Tibial nerve (tissue), 4 donors: ENCODE measurements at regions not wholly inside any gene's neighbourhood (a gene's known extent, or its start where the extent isn't known, plus 50 kb on each side); places are given as distances from the start of the nearest gene placed in this dataset.

Experiments
- CTCF ChIP-seq, 5 experiments: fragments of 200-600 bp in 3 of 5; fragments of 450-650 bp in 2 of 5; sonication (generic) in 3 of 5; IDR thresholded peaks; one replicate each; pipeline ENCODE4 v1.5.1; 2016 to 2019; ENCODE audit warnings: antibody characterized with exemption in 5 of 5, mild to moderate bottlenecking in 3 of 5, moderate library complexity in 2 of 5
- EP300 ChIP-seq, 2 donors: sonication (generic); formaldehyde crosslinking; IDR thresholded peaks; one replicate each; pipeline ENCODE4 v1.6.1; 2017; ENCODE audit warnings: antibody characterized with exemption in 2 of 2, mild to moderate bottlenecking in 1 of 2
- POLR2A ChIP-seq, 2 donors: fragments of 450-650 bp; IDR thresholded peaks; one replicate each; pipeline ENCODE4 v1.6.1; 2017; ENCODE audit warnings: antibody characterized with exemption in 2 of 2, mild to moderate bottlenecking in 2 of 2, moderate library complexity in 2 of 2

DNA sequence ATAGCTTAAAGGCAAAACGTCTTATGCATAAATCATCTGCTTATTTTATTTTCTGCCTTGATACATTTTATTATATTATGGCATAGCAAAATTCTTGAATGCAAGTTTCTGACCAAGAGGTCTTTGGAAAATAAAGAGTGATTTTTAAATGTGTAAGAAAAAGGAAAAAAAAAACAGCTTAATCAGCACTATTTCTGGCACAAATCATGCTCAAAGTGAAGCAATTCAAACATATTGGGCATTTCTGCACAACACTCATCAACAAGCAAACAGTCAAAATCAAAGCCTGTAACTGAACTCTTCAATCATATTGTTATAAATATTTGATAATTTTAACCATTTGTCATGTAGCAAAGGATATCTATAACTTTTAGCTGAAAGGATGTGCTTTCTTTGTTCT is 250.9 kb downstream of the PTPRC start:
- no peak for TF ChIP-seq EP300 (IDR thresholded peaks at IDR 0.05)
- no peak for TF ChIP-seq CTCF (IDR thresholded peaks at IDR 0.05)
- no peak for TF ChIP-seq POLR2A (IDR thresholded peaks at IDR 0.05)
